ENCODE measurements at regions not wholly inside any gene's neighbourhood (a gene's known extent, or its start where the extent isn't known, plus 50 kb on each side); places are given as distances from the start of the nearest gene placed in this dataset.

DNA sequence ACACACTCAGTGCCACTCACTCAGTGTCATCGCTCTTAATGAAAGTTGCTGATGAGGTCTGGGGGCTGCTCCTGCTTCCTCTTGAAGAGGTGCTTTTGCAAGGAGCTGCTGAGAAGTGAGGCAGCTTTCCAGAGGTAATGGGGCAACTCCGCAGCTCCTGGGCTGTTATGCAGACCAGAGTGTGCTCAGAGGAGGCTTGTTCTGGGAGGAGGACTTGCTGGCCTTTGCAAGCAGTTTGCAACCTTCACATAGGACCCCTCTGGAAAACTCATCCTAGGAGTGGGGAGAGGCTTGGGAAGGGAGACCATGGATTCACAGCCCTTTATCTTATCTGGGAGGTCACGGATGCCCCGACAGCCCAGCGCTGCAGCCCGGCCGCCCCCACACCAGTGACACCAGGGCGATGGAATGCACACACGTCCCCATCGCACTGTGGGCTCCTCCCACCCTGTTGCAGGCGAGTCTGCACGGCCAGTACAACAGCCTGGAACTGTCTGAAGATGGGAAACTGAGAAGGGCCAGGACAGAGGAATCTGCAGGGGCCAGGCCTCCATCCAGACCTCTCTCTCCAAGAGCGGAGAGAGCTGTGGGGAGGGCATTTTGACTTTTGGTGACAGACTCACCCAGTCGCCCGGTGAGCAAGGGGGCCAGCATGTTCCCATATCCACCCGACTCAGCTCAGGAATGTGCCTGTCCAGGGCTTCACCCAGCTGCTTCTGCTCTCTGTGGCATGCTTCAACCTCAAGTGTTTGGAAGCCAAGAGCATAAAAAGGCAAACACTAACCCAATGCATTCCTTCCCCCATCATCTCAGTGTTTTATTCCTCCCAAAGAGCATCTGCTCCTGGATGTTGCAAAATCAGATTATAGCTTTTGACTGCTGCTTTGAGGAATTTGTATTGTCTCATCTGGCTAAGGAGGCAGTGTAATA, 78.6 kb upstream of the ZNF469 start:
- Histone ChIP-seq H3K4me3 (ENCODE audit: low read depth in 1 of 5, low read length in 5 of 5) (no peak overlapping the region), H3K4me1 (ENCODE audit: control insufficient read depth in 5 of 5, insufficient read depth in 5 of 5, low read length in 5 of 5) (peaks cover 0 to 33% (median 11%) of the 10 kb centered on the region in 5 donors), H3K27ac (ENCODE audit: low read depth, low read length) (no peak overlapping the region)

DNA sequence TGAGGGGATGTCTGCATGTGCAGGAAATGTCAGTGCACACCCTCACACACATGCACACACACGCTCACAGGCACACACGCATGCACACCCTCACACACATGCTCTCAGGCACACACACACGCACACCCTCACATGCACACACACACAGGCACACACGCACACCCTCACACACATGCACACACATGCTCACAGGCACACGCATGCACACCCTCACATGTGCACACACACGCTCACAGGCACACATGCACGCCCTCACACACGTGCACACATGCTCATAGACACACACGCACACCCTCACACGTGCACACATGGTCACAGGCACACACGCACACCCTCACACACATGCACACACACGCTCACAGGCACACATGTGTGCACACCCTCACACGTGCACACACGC, 77.6 kb upstream of the ZNF469 start:
- Histone ChIP-seq H3K9me3 (ENCODE audit: control insufficient read depth in 5 of 5, low read length in 5 of 5) (peaks cover 0 to 7% (median 4%) of the 10 kb centered on the region in 5 donors), H3K27me3 (ENCODE audit: control insufficient read depth in 5 of 5, insufficient read depth in 4 of 5, low read length in 5 of 5) (peaks cover 0 to 12% (median 7%) of the 10 kb centered on the region in 5 donors), H3K4me1 (ENCODE audit: control insufficient read depth in 5 of 5, insufficient read depth in 5 of 5, low read length in 5 of 5) (peaks cover 0 to 33% (median 11%) of the 10 kb centered on the region in 5 donors), H3K36me3 (ENCODE audit: control insufficient read depth in 5 of 5, insufficient read depth in 5 of 5, low read length in 5 of 5) (no peaks in the 10 kb centered on the region), H3K27ac (ENCODE audit: low read depth, low read length) (no peak overlapping the region), H3K9ac (ENCODE audit: low read length in 5 of 5) (no peak overlapping the region), H3K4me3 (ENCODE audit: low read depth in 1 of 5, low read length in 5 of 5) (no peak overlapping the region)

More for the DNA sequence above, 78.6 kb upstream of the ZNF469 start:
- Histone ChIP-seq H3K9ac (ENCODE audit: low read length in 5 of 5) (no peak overlapping the region), H3K9me3 (ENCODE audit: control insufficient read depth in 5 of 5, low read length in 5 of 5) (peaks cover 0 to 7% (median 4%) of the 10 kb centered on the region in 5 donors), H3K27me3 (ENCODE audit: control insufficient read depth in 5 of 5, insufficient read depth in 4 of 5, low read length in 5 of 5) (peaks cover 0 to 16% (median 7%) of the 10 kb centered on the region in 5 donors), H3K36me3 (ENCODE audit: control insufficient read depth in 5 of 5, insufficient read depth in 5 of 5, low read length in 5 of 5) (no peaks in the 10 kb centered on the region)

DNA sequence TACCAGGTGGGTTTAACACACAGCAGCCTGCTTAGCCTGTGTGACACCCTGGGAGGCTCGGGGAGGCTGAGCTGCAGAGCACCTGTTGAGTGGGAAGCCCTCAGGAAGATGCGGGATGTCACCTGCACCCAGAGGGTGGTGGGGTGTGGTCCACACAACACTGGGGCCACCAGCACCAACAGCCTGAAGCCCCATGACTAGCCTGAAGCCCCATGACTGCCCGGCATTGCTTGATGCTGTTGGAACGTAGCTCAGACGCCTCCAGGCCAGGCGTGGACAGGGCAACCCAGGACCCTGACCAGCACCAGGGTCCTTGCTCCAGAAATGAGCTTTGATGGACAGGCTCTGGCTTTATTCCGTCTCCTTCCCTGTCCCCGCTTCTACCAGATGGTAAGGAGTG, 76.3 kb upstream of the ZNF469 start:
- Histone ChIP-seq H3K27ac (ENCODE audit: low read depth, low read length) (no peak overlapping the region), H3K36me3 (ENCODE audit: control insufficient read depth in 5 of 5, insufficient read depth in 5 of 5, low read length in 5 of 5) (no peaks in the 10 kb centered on the region)

DNA sequence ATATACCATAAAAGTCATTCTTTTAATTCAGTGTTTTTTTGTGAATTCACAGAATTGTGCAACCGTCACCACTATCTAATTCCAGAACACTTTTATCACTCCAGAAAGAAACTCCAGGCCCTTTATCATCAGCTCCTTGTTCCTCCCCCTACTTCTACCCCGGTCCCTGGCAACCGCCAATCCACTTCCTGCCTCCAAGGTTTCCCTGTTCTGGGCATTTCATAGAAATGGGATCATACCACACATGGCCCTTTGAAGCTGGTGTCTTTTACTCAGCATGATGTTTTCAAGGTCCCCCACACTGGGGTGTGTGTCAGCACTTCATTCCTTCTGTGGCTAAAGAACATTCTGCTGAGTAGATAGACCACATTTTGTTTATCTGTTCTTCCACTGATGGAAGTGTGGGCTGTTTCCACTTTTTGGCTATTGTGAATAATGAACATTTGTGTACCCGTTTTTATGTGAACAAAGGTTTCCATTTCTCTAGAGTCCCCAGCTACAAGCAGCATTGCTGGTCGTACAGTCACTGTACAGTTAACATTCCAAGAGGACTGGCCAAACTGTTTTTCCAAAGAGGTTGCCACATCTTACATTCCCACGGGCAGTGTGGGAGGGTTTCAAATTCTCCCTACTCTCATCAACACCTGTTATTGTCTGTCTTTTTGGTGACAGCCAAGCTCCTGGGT, 75.8 kb upstream of the ZNF469 start:
- H3K9me3 ChIP-seq (ENCODE audit: control insufficient read depth in 5 of 5, low read length in 5 of 5) = peaks cover 0 to 7% (median 4%) of the 10 kb centered on the region in 5 donors
- no peak overlapping the region for H3K9ac ChIP-seq (ENCODE audit: low read length in 5 of 5)
- peaks cover 0 to 33% (median 11%) of the 10 kb centered on the region in 5 donors for H3K4me1 ChIP-seq (ENCODE audit: control insufficient read depth in 5 of 5, insufficient read depth in 5 of 5, low read length in 5 of 5)
- H3K27ac ChIP-seq (ENCODE audit: low read depth, low read length) = no peak overlapping the region
- no peak overlapping the region for H3K4me3 ChIP-seq (ENCODE audit: low read depth in 1 of 5, low read length in 5 of 5)
- no peaks in the 10 kb centered on the region for H3K36me3 ChIP-seq (ENCODE audit: control insufficient read depth in 5 of 5, insufficient read depth in 5 of 5, low read length in 5 of 5)
- H3K27me3 ChIP-seq (ENCODE audit: control insufficient read depth in 5 of 5, insufficient read depth in 4 of 5, low read length in 5 of 5) = peaks cover 0 to 10% (median 7%) of the 10 kb centered on the region in 5 donors

More for the DNA sequence above, 76.3 kb upstream of the ZNF469 start:
- Histone ChIP-seq H3K27me3 (ENCODE audit: control insufficient read depth in 5 of 5, insufficient read depth in 4 of 5, low read length in 5 of 5) (peaks cover 0 to 10% (median 7%) of the 10 kb centered on the region in 5 donors), H3K4me3 (ENCODE audit: low read depth in 1 of 5, low read length in 5 of 5) (no peak overlapping the region), H3K4me1 (ENCODE audit: control insufficient read depth in 5 of 5, insufficient read depth in 5 of 5, low read length in 5 of 5) (peaks cover 0 to 33% (median 11%) of the 10 kb centered on the region in 5 donors), H3K9me3 (ENCODE audit: control insufficient read depth in 5 of 5, low read length in 5 of 5) (peaks cover 0 to 7% (median 4%) of the 10 kb centered on the region in 5 donors), H3K9ac (ENCODE audit: low read length in 5 of 5) (no peak overlapping the region)

DNA sequence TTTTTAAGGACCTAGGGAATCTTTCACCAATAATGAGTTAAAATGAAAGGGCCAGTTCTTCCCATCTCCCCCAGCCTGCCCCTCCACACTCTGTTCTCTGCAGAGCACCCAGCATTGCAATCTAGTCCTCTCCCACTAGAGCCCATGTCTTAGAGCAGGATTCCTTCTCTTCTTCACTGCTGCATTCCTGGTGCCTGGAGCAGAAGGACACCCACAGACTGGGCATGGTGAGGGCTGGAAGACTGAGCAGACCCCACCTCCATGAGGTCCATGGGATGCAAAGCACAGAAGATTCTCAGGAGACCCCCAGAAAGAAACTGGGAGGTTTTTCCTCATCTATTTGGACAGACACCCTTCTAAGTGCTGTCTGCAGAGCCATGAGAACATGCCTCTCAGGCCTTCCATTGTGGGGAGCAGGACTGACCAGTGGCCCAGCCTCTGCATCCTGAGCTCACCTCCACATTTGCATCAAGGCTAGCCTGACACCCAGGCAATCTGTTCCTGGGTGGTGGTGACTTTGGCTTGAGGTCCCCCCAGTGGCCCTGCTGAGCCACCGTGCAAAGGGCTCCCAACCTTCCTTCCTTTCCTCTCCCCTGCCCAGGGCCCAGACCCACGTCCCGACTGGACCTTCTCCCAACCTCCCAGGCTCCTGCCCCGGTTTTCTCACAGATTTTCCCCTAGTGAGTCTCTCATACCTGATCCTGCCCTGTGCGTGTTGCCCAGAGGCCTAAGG, 74.2 kb upstream of the ZNF469 start:
- H3K4me1 ChIP-seq (ENCODE audit: control insufficient read depth in 5 of 5, insufficient read depth in 5 of 5, low read length in 5 of 5) = peaks cover 0 to 33% (median 11%) of the 10 kb centered on the region in 5 donors
- H3K4me3 ChIP-seq (ENCODE audit: low read depth in 1 of 5, low read length in 5 of 5) = no peak overlapping the region
- peaks cover 0 to 8% (median 0%) of the 10 kb centered on the region in 5 donors for H3K9me3 ChIP-seq (ENCODE audit: control insufficient read depth in 5 of 5, low read length in 5 of 5)
- no peak overlapping the region for H3K27ac ChIP-seq (ENCODE audit: low read depth, low read length)
- H3K27me3 ChIP-seq (ENCODE audit: control insufficient read depth in 5 of 5, insufficient read depth in 4 of 5, low read length in 5 of 5) = peaks cover 0 to 7% (median 3%) of the 10 kb centered on the region in 5 donors
- H3K36me3 ChIP-seq (ENCODE audit: control insufficient read depth in 5 of 5, insufficient read depth in 5 of 5, low read length in 5 of 5) = no peaks in the 10 kb centered on the region
- no peak overlapping the region for H3K9ac ChIP-seq (ENCODE audit: low read length in 5 of 5)

DNA sequence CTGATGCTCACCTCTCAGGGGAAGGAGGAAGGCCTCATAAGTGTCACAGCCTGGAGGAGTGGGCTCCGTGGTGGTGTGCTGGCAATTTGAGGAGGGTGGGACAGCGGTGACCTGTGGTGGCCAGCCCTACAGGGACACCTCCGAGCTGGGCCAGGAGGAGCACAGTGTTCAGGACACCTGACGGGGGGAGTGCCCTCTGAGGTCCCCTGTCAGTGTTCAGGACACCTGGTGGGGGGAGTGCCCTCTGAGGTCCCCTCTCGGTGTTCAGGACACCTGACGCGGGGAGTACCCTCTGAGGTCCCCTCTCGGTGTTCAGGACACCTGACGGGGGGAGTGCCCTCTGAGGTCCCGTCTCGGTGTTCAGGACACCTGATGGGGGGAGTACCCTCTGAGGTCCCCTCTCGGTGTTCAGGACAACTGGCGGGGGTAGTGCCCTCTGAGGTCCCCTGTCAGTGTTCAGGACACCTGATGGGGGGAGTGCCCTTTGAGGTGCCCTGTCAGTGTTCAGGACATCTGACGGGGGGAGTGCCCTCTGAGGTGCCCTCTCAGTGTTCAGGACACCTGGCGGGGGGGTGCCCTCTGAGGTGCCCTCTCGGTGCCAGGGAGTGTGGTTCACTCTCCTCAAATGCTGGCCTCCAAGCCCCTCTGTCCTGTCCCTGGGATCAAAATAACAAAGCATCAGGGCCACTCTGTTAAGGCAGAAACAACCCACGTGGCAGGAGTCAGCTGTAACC, 73.4 kb upstream of the ZNF469 start:
- no peak overlapping the region for H3K9ac ChIP-seq (ENCODE audit: low read length in 5 of 5)
- H3K9me3 ChIP-seq (ENCODE audit: control insufficient read depth in 5 of 5, low read length in 5 of 5) = peaks cover 0 to 8% (median 0%) of the 10 kb centered on the region in 5 donors
- H3K4me1 ChIP-seq (ENCODE audit: control insufficient read depth in 5 of 5, insufficient read depth in 5 of 5, low read length in 5 of 5) = peaks cover 0 to 26% (median 11%) of the 10 kb centered on the region in 5 donors
- no peaks in the 10 kb centered on the region for H3K36me3 ChIP-seq (ENCODE audit: control insufficient read depth in 5 of 5, insufficient read depth in 5 of 5, low read length in 5 of 5)
- H3K27ac ChIP-seq (ENCODE audit: low read depth, low read length) = no peak overlapping the region
- H3K4me3 ChIP-seq (ENCODE audit: low read depth in 1 of 5, low read length in 5 of 5) = no peak overlapping the region
- H3K27me3 ChIP-seq (ENCODE audit: control insufficient read depth in 5 of 5, insufficient read depth in 4 of 5, low read length in 5 of 5) = peaks cover 0 to 7% (median 0%) of the 10 kb centered on the region in 5 donors

DNA sequence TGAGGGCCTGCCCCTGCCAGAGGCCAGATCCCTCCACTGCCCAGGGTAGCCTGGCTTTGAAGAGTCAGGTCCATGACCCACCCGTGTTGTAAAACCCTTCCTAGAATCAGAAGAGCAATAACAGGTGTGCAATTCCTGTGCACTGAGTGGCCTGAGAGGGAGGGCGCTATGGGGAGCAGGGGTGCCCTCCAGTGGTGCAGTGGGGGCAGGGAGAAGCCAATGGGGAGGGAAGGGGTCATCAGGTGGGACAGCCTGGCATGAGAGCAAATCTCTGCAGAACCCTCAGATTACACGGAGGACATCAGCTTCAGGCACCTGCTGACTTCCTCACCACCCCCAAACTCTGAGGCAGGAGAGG, 72.9 kb upstream of the ZNF469 start:
- no peak overlapping the region for H3K4me3 ChIP-seq (ENCODE audit: low read depth in 1 of 5, low read length in 5 of 5)
- H3K27me3 ChIP-seq (ENCODE audit: control insufficient read depth in 5 of 5, insufficient read depth in 4 of 5, low read length in 5 of 5) = peaks cover 0 to 5% (median 0%) of the 10 kb centered on the region in 5 donors
- H3K9ac ChIP-seq (ENCODE audit: low read length in 5 of 5) = no peak overlapping the region
- H3K36me3 ChIP-seq (ENCODE audit: control insufficient read depth in 5 of 5, insufficient read depth in 5 of 5, low read length in 5 of 5) = no peaks in the 10 kb centered on the region
- peaks cover 0 to 8% (median 0%) of the 10 kb centered on the region in 5 donors for H3K9me3 ChIP-seq (ENCODE audit: control insufficient read depth in 5 of 5, low read length in 5 of 5)
- peaks cover 0 to 20% (median 8%) of the 10 kb centered on the region in 5 donors for H3K4me1 ChIP-seq (ENCODE audit: control insufficient read depth in 5 of 5, insufficient read depth in 5 of 5, low read length in 5 of 5)
- H3K27ac ChIP-seq (ENCODE audit: low read depth, low read length) = no peak overlapping the region

DNA sequence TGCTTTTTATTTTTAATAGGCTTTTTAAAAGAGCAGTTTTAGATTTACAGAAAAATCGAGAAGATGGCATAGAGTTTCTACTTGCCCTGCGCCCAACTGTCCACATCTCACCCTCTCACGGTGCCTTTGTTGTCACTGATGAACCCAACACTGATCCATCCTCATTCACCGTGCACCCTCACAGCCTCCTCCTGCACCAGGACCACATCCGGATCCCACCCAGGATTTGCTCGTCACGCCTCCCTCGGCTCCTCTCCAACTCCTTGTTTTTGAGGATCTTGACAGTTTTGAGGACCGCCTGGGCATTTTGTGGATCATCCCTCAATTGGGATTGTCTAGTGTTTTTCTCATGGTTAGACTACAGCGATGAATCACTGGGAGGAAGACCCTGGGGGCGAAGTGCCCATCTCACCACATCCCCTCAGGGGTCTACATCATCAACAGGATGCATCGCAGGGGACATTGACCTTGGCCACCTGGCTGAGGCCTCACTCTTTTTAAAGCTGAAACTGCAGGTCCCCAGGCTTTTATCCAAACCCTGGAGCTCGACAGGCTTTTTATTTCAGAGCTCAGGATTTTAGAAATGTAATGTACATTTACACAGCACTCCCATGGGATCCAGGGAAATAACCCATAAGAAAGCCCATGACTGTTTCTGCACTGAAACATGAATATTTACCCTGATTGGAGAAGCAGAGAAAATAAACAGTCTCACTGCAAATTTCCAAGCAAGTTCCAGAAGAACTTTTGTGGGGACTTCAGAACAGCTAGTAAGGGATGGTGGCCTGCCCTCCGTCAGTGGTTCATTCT, 71.8 kb upstream of the ZNF469 start:
- no peak overlapping the region for H3K9ac ChIP-seq (ENCODE audit: low read length in 5 of 5)
- no peak overlapping the region for H3K27ac ChIP-seq (ENCODE audit: low read depth, low read length)
- peaks cover 0 to 5% (median under 1%) of the 10 kb centered on the region in 5 donors for H3K27me3 ChIP-seq (ENCODE audit: control insufficient read depth in 5 of 5, insufficient read depth in 4 of 5, low read length in 5 of 5)
- peaks cover 0 to 14% (median 11%) of the 10 kb centered on the region in 5 donors for H3K4me1 ChIP-seq (ENCODE audit: control insufficient read depth in 5 of 5, insufficient read depth in 5 of 5, low read length in 5 of 5)
- peaks cover 0 to 8% (median 0%) of the 10 kb centered on the region in 5 donors for H3K9me3 ChIP-seq (ENCODE audit: control insufficient read depth in 5 of 5, low read length in 5 of 5)
- H3K36me3 ChIP-seq (ENCODE audit: control insufficient read depth in 5 of 5, insufficient read depth in 5 of 5, low read length in 5 of 5) = no peaks in the 10 kb centered on the region
- no peak overlapping the region for H3K4me3 ChIP-seq (ENCODE audit: low read depth in 1 of 5, low read length in 5 of 5)

All from subcutaneous abdominal adipose tissue (tissue), 5 donors.